IMR-90 (cell line): ENCODE measurements at regions not wholly inside any gene's neighbourhood (a gene's known extent, or its start where the extent isn't known, plus 50 kb on each side); places are given as distances from the start of the nearest gene placed in this dataset.

Experiments
- ATAC-seq: fragments of 200-7000 bp; cut with Tn5 transposase; 2 replicates; pipeline ENCODE4 v1.9.1; 2020; ENCODE audit warnings: low read depth, mild to moderate bottlenecking, moderate library complexity
- BruUV-seq: library from RNA; stranded (reverse); fragments of 400-500 nt; replicated peaks from 2 replicates; lab custom pipeline; 2021; lab: Mats Ljungman, UMichigan
- CTCF ChIA-PET: fragments of 300-600 bp; formaldehyde crosslinking; extraction: SDS; loops from one replicate; lab custom pipeline; 2021; ENCODE audit warnings: antibody characterized with exemption; lab: Yijun Ruan, JAX
- POLR2A ChIA-PET: fragments of 300-600 bp; sonication (Branson Sonifier 250); formaldehyde crosslinking; loops from one replicate; lab custom pipeline; 2022; ENCODE audit warnings: antibody characterized with exemption; ENCODE audit not compliant: unreplicated experiment; lab: Charles Lee
- DNase-seq: peaks from one replicate; pipeline ENCODE4 v3.0.0; 2013
- H2AFZ ChIP-seq: replicated peaks from 2 replicates; pipeline ENCODE3; 2013; ENCODE audit warnings: low read length, mild to moderate bottlenecking; ENCODE audit not compliant: poor library complexity
- H2AK5ac ChIP-seq: 2 replicates; pipeline ENCODE4 v1.6.1; 2013; ENCODE audit warnings: low read depth, low read length, inconsistent platforms
- H2AK9ac ChIP-seq: replicated peaks from 2 replicates; pipeline ENCODE3; 2013; ENCODE audit warnings: mild to moderate bottlenecking, low read depth, low read length, moderate library complexity; ENCODE audit not compliant: poor library complexity
- H2BK120ac ChIP-seq: 2 replicates; pipeline ENCODE4 v1.6.1; 2013; ENCODE audit warnings: low read depth, low read length, inconsistent platforms
- H2BK15ac ChIP-seq: 3 replicates; pipeline ENCODE4 v1.6.1; 2013; ENCODE audit warnings: low read depth, low read length, inconsistent platforms
- H2BK20ac ChIP-seq: 2 replicates; pipeline ENCODE4 v1.6.1; 2013; ENCODE audit warnings: low read depth, mild to moderate bottlenecking, inconsistent platforms, low read length, moderate library complexity
- H2BK5ac ChIP-seq: 2 replicates; pipeline ENCODE4 v1.6.1; 2013; ENCODE audit warnings: mild to moderate bottlenecking, low read depth, low read length, inconsistent platforms; ENCODE audit not compliant: poor library complexity, severe bottlenecking
- H3K14ac ChIP-seq: replicated peaks from 2 replicates; pipeline ENCODE4 v1.6.1; 2013; ENCODE audit warnings: low read depth, low read length, inconsistent platforms
- H3K18ac ChIP-seq: 2 replicates; pipeline ENCODE4 v1.6.1; 2013; ENCODE audit warnings: low read depth, low read length, control low read depth
- H3K23ac ChIP-seq: 2 replicates; pipeline ENCODE4 v1.6.1; 2013; ENCODE audit warnings: low read depth, low read length, inconsistent platforms
- H3K27ac ChIP-seq: 2 replicates; pipeline ENCODE4 v1.5.1; 2013; ENCODE audit warnings: mild to moderate bottlenecking, control low read depth, low read length; ENCODE audit not compliant: insufficient read depth
- H3K27me3 ChIP-seq: 2 replicates; pipeline ENCODE4 v1.6.1; 2013; ENCODE audit warnings: low read length; ENCODE audit not compliant: control insufficient read depth, insufficient read depth
- H3K36me3 ChIP-seq: 2 replicates; pipeline ENCODE4 v1.6.1; 2013; ENCODE audit warnings: low read length, mixed read lengths; ENCODE audit not compliant: control insufficient read depth, insufficient read depth
- H3K4ac ChIP-seq: 2 replicates; pipeline ENCODE4 v1.6.1; 2013; ENCODE audit warnings: low read depth, low read length, inconsistent platforms
- H3K4me1 ChIP-seq: 2 replicates; pipeline ENCODE4 v1.6.1; 2013; ENCODE audit warnings: low read length, mixed read lengths; ENCODE audit not compliant: control insufficient read depth, insufficient read depth
- H3K4me2 ChIP-seq: 2 replicates; pipeline ENCODE4 v1.6.1; 2013; ENCODE audit warnings: low read depth, mild to moderate bottlenecking, control low read depth, low read length, moderate library complexity
- H3K4me3 ChIP-seq: 2 replicates; pipeline ENCODE4 v1.5.1; 2013; ENCODE audit warnings: low read depth, mild to moderate bottlenecking, control low read depth, low read length, moderate library complexity; ENCODE audit not compliant: insufficient read depth
- H3K56ac ChIP-seq: 2 replicates; pipeline ENCODE4 v1.6.1; 2013; ENCODE audit warnings: low read length, inconsistent platforms; ENCODE audit not compliant: insufficient read depth; ENCODE audit errors: extremely low read depth
- H3K79me1 ChIP-seq, 2 experiments: 2 replicates each; pipeline ENCODE4 v1.6.1; 2013; ENCODE audit warnings: low read length in 2 of 2, inconsistent platforms in 1 of 2, low read depth in 1 of 2
- H3K9ac ChIP-seq: 2 replicates; pipeline ENCODE4 v1.6.1; 2013; ENCODE audit warnings: low read depth, low read length, control low read depth
- H3K9me1 ChIP-seq: 2 replicates; pipeline ENCODE4 v1.6.1; 2013; ENCODE audit warnings: low read length, inconsistent platforms; ENCODE audit not compliant: insufficient read depth
- H3K9me3 ChIP-seq: 2 replicates; pipeline ENCODE4 v1.6.1; 2013; ENCODE audit warnings: low read length; ENCODE audit not compliant: control insufficient read depth, insufficient read depth
- H4K20me1 ChIP-seq: 2 replicates; pipeline ENCODE4 v1.6.1; 2013; ENCODE audit warnings: low read length, inconsistent platforms; ENCODE audit not compliant: insufficient read depth
- H4K5ac ChIP-seq: 2 replicates; pipeline ENCODE4 v1.6.1; 2013; ENCODE audit warnings: mild to moderate bottlenecking, low read depth, low read length, control low read depth
- H4K8ac ChIP-seq, 2 experiments: 2 replicates each; pipeline ENCODE4 v1.6.1; 2013; ENCODE audit warnings: low read depth in 2 of 2, low read length in 2 of 2, control low read depth in 1 of 2, inconsistent platforms in 1 of 2
- H4K91ac ChIP-seq: 2 replicates; pipeline ENCODE4 v1.6.1; 2013; ENCODE audit warnings: low read depth, low read length, inconsistent platforms; ENCODE audit not compliant: insufficient read depth
- CHD1 ChIP-seq: IDR thresholded peaks from 2 replicates; pipeline ENCODE4 v1.6.1; 2012; ENCODE audit warnings: low read depth, low read length, improper control_type of control experiment
- CTCF ChIP-seq: conservative IDR thresholded peaks from 2 replicates; pipeline ENCODE4 v1.5.1; 2012; ENCODE audit warnings: mild to moderate bottlenecking, low read depth, low read length, improper control_type of control experiment
- ELK1 ChIP-seq: fragments of 150-350 bp; IDR thresholded peaks from 2 replicates; pipeline ENCODE4 v1.6.1; 2016; ENCODE audit warnings: low read depth, mild to moderate bottlenecking, low read length, moderate library complexity, borderline replicate concordance
- MAFK ChIP-seq: IDR thresholded peaks from 2 replicates; pipeline ENCODE4 v1.6.1; 2012; ENCODE audit warnings: low read depth, low read length, improper control_type of control experiment
- RAD21 ChIP-seq: IDR thresholded peaks from 2 replicates; pipeline ENCODE4 v1.6.1; 2012; ENCODE audit warnings: low read length, improper control_type of control experiment
- RCOR1 ChIP-seq: IDR thresholded peaks from 2 replicates; pipeline ENCODE4 v1.6.1; 2012; ENCODE audit warnings: mild to moderate bottlenecking, low read length, improper control_type of control experiment; ENCODE audit not compliant: insufficient replicate concordance
- USF2 ChIP-seq: fragments of 150-350 bp; IDR thresholded peaks from 2 replicates; pipeline ENCODE4 v1.6.1; 2017; ENCODE audit warnings: mild to moderate bottlenecking, antibody characterized with exemption, low read length, low read depth
- whole genome bisulfite sequencing, 2 experiments: methylation state at CpG; one replicate each; pipeline versions ENCODE4 v1.1.5 to v1.1.7; 2013; ENCODE audit warnings: missing lambda C conversion rate in 2 of 2; ENCODE audit not compliant: insufficient read length in 1 of 2; ENCODE audit errors: extremely low coverage in 2 of 2; 5-methylcytosine and 5-hydroxymethylcytosine counted together
- dilution Hi-C: fragments of 300-500 bp; cut with HindIII; formaldehyde crosslinking; loops from one replicate; pipeline ENCODE4 v1.14.3; 2018; ENCODE audit warnings: low sequenced_read_pairs; ENCODE audit not compliant: unreplicated experiment
- in situ Hi-C: fragments of 300-500 bp; cut with MboI; formaldehyde crosslinking; loops from 3 replicates; pipeline ENCODE4 v1.14.3; 2019; ENCODE audit warnings: low sequenced_read_pairs, inconsistent platforms, mixed read lengths
- intact Hi-C: fragments of 100-400 bp; cut with micrococcal nuclease; formaldehyde crosslinking; loops from 2 replicates; pipeline ENCODE4 v1.10.0; 2022

- Histone ChIP-seq H2BK20ac (no peak overlapping the region), H3K27me3 (no peaks in the 10 kb centered on the region), H4K5ac (no peak overlapping the region), H4K8ac (no peak overlapping the region), H3K56ac (no peak overlapping the region), H3K4ac (no peak overlapping the region), H2BK15ac (no peak overlapping the region), H2AFZ (no peak overlapping the region), H4K20me1 (no peaks in the 10 kb centered on the region), H3K4me2 (no peak overlapping the region), H2BK5ac (no peak overlapping the region), H3K23ac (no peak overlapping the region), H3K4me3 (no peak overlapping the region), H3K36me3 (no peaks in the 10 kb centered on the region), H4K91ac (no peak overlapping the region), H2AK5ac (no peak overlapping the region), H2BK120ac (no peak overlapping the region), H3K9ac (no peak overlapping the region), H3K79me1 (no peaks in the 10 kb centered on the region), H3K4me1 (no peaks in the 10 kb centered on the region), H3K18ac (no peak overlapping the region), H3K27ac (no peak overlapping the region), H3K14ac (no peak overlapping the region), H3K9me3 (peaks cover 20% of the 10 kb centered on the region), H3K9me1 (no peaks in the 10 kb centered on the region), H2AK9ac (no peak overlapping the region)
- ChIA-PET POLR2A (no interaction called here), CTCF (no interaction called here)
- no peak for DNase-seq
- WGBS, 2 experiments: no CpG with 5 or more reads among the region's 1 CpG
- dilution Hi-C loops (no loop called here), intact Hi-C loops (no loop called here), in situ Hi-C loops (no loop called here)
- no TSS peak for BruUV-seq
- ATAC-seq: no peak
- TF ChIP-seq CHD1: no peak
- no peak for TF ChIP-seq MAFK
- TF ChIP-seq RAD21: no peak
- TF ChIP-seq RCOR1: no peak
- TF ChIP-seq CTCF: no peak
- no peak for TF ChIP-seq ELK1
- no peak for TF ChIP-seq USF2
These were observed 401.7 kb upstream of the CELF4 start for GRCh38 chr18:37967261-37967660.
